H9 (cell line): ENCODE measurements at regions not wholly inside any gene's neighbourhood (a gene's known extent, or its start where the extent isn't known, plus 50 kb on each side); places are given as distances from the start of the nearest gene placed in this dataset.

Experiments used
- DNase-seq: peaks from one replicate; pipeline ENCODE4 v3.0.0-alpha.2; 2017
- H2AFZ ChIP-seq: one replicate; pipeline ENCODE4 v1.6.1; 2013; ENCODE audit warnings: mild to moderate bottlenecking, low read length, control low read depth, moderate library complexity
- H2AK5ac ChIP-seq: 2 replicates; pipeline ENCODE4 v1.6.1; 2013; ENCODE audit warnings: low read length, control low read depth, mixed read lengths; ENCODE audit not compliant: insufficient read length
- H2BK120ac ChIP-seq: one replicate; pipeline ENCODE4 v1.6.1; 2013; ENCODE audit warnings: low read depth, mild to moderate bottlenecking, low read length, control low read depth, inconsistent platforms; ENCODE audit not compliant: poor library complexity, severe bottlenecking
- H2BK12ac ChIP-seq: 2 replicates; pipeline ENCODE4 v1.6.1; 2013; ENCODE audit warnings: low read length, control low read depth, mixed read lengths, low read depth; ENCODE audit not compliant: insufficient read length
- H2BK15ac ChIP-seq: 2 replicates; pipeline ENCODE4 v1.6.1; 2013; ENCODE audit warnings: low read depth, low read length, control low read depth
- H2BK20ac ChIP-seq: one replicate; pipeline ENCODE4 v1.6.1; 2013; ENCODE audit warnings: low read depth, mild to moderate bottlenecking, low read length, control low read depth, inconsistent platforms; ENCODE audit not compliant: poor library complexity, severe bottlenecking
- H2BK5ac ChIP-seq: 2 replicates; pipeline ENCODE4 v1.6.1; 2013; ENCODE audit warnings: low read length, control low read depth, mixed read lengths; ENCODE audit not compliant: insufficient read length
- H3K14ac ChIP-seq: 2 replicates; pipeline ENCODE4 v1.6.1; 2013; ENCODE audit warnings: low read length, control low read depth; ENCODE audit not compliant: insufficient read depth
- H3K18ac ChIP-seq: 2 replicates; pipeline ENCODE4 v1.6.1; 2013; ENCODE audit warnings: low read depth, mild to moderate bottlenecking, mixed read lengths, low read length, control low read depth; ENCODE audit not compliant: insufficient read length
- H3K23ac ChIP-seq: 2 replicates; pipeline ENCODE4 v1.6.1; 2013; ENCODE audit warnings: low read length, control low read depth, mixed read lengths, low read depth; ENCODE audit not compliant: insufficient read length
- H3K23me2 ChIP-seq: 2 replicates; pipeline ENCODE4 v1.6.1; 2013; ENCODE audit warnings: low read depth, mild to moderate bottlenecking, mixed read lengths, low read length, control low read depth; ENCODE audit not compliant: insufficient read length, poor library complexity, severe bottlenecking
- H3K27ac ChIP-seq: 2 replicates; pipeline ENCODE4 v1.5.1; 2013; ENCODE audit warnings: low read length, control low read depth, mixed read lengths, low read depth; ENCODE audit not compliant: insufficient read length
- H3K27me3 ChIP-seq: 2 replicates; pipeline ENCODE4 v1.6.1; 2013; ENCODE audit warnings: low read length, control low read depth, inconsistent platforms; ENCODE audit not compliant: insufficient read depth
- H3K4ac ChIP-seq: 2 replicates; pipeline ENCODE4 v1.6.1; 2013; ENCODE audit warnings: low read depth, mild to moderate bottlenecking, control low read depth, inconsistent platforms, low read length, moderate library complexity
- H3K4me1 ChIP-seq: 2 replicates; pipeline ENCODE4 v1.6.1; 2013; ENCODE audit warnings: low read length, control low read depth, inconsistent platforms; ENCODE audit not compliant: insufficient read depth
- H3K4me2 ChIP-seq: 2 replicates; pipeline ENCODE4 v1.6.1; 2013; ENCODE audit warnings: low read length, control low read depth, mixed read lengths; ENCODE audit not compliant: insufficient read length, insufficient read depth
- H3K56ac ChIP-seq: 2 replicates; pipeline ENCODE4 v1.6.1; 2013; ENCODE audit warnings: low read depth, mild to moderate bottlenecking, mixed read lengths, low read length, control low read depth; ENCODE audit not compliant: insufficient read length
- H3K79me1 ChIP-seq: 2 replicates; pipeline ENCODE4 v1.6.1; 2013; ENCODE audit warnings: low read depth, mild to moderate bottlenecking, moderate library complexity, low read length, control low read depth, inconsistent platforms; ENCODE audit not compliant: insufficient read depth, poor library complexity, severe bottlenecking
- H3K79me2 ChIP-seq: 2 replicates; pipeline ENCODE4 v1.6.1; 2013; ENCODE audit warnings: low read length, control low read depth, inconsistent platforms; ENCODE audit not compliant: insufficient read depth
- H3K9ac ChIP-seq: 2 replicates; pipeline ENCODE4 v1.6.1; 2013; ENCODE audit warnings: low read length, control low read depth, mixed read lengths; ENCODE audit not compliant: insufficient read length; ENCODE audit errors: extremely low read depth
- H3K9me3 ChIP-seq: one replicate; pipeline ENCODE4 v1.6.1; 2013; ENCODE audit warnings: low read depth, low read length, inconsistent platforms; ENCODE audit not compliant: control insufficient read depth
- H3T11ph ChIP-seq: one replicate; pipeline ENCODE4 v1.6.1; 2013; ENCODE audit warnings: mild to moderate bottlenecking, low read length, control low read depth, inconsistent platforms
- H4K20me1 ChIP-seq: one replicate; pipeline ENCODE4 v1.6.1; 2013; ENCODE audit not compliant: control insufficient read depth, insufficient read length, insufficient read depth
- H4K5ac ChIP-seq: 2 replicates; pipeline ENCODE4 v1.6.1; 2013; ENCODE audit warnings: low read depth, mild to moderate bottlenecking, mixed read lengths, low read length, control low read depth; ENCODE audit not compliant: insufficient read length
- H4K8ac ChIP-seq: replicated peaks from 2 replicates; pipeline ENCODE4 v1.6.1; 2013; ENCODE audit warnings: low read length, control low read depth, mixed read lengths, low read depth; ENCODE audit not compliant: insufficient read length
- H4K91ac ChIP-seq: 2 replicates; pipeline ENCODE4 v1.6.1; 2013; ENCODE audit warnings: low read depth, mild to moderate bottlenecking, moderate library complexity, mixed read lengths, low read length, control low read depth; ENCODE audit not compliant: insufficient read length
- H3K27ac Mint-ChIP-seq, 3 experiments: 2 replicates in 2 of 3; 3 replicates in 1 of 3; pipeline ENCODE4 v1.8.0; 2020 to 2021; ENCODE audit warnings: mixed read lengths in 3 of 3, mild to moderate bottlenecking in 1 of 3, moderate library complexity in 1 of 3
- H3K27me3 Mint-ChIP-seq: 2 replicates; pipeline ENCODE4 v1.8.0; 2021; ENCODE audit warnings: low read depth, mild to moderate bottlenecking, moderate library complexity, mixed read lengths
- H3K36me3 Mint-ChIP-seq, 3 experiments: 2 replicates in 2 of 3; 3 replicates in 1 of 3; pipeline ENCODE4 v1.8.0; 2020 to 2021; ENCODE audit warnings: low read depth in 3 of 3, mixed read lengths in 3 of 3; ENCODE audit not compliant: insufficient read depth in 1 of 3
- H3K4me1 Mint-ChIP-seq, 2 experiments: 2 replicates each; pipeline ENCODE4 v1.8.0; 2020; ENCODE audit warnings: mixed read lengths in 2 of 2
- H3K4me3 Mint-ChIP-seq, 2 experiments: 2 replicates in 1 of 2; 3 replicates in 1 of 2; pipeline ENCODE4 v1.8.0; 2020 to 2021; ENCODE audit warnings: mild to moderate bottlenecking in 2 of 2, mixed read lengths in 2 of 2, moderate library complexity in 1 of 2
- H3K9me3 Mint-ChIP-seq, 2 experiments: 2 replicates in 1 of 2; 3 replicates in 1 of 2; pipeline ENCODE4 v1.8.0; 2020; ENCODE audit warnings: mild to moderate bottlenecking in 2 of 2, mixed read lengths in 2 of 2, moderate library complexity in 1 of 2
- WGBS: extraction: QIAGEN DNeasy Blood & Tissue Kit; methylation state at CpG from one replicate; pipeline ENCODE4 v1.1.7; 2013; ENCODE audit warnings: missing lambda C conversion rate, low lambda C conversion rate, mixed read lengths; ENCODE audit not compliant: insufficient read length; ENCODE audit errors: extremely low coverage; 5-methylcytosine and 5-hydroxymethylcytosine counted together
- TF ChIP-seq, protein P1 (sequence below): fragments of 200-600 bp; sonication (generic); conservative IDR thresholded peaks from 3 replicates; pipeline ENCODE4 v1.8.0; 2021; ENCODE audit warnings: antibody characterized with exemption, mild to moderate bottlenecking

DNA sequence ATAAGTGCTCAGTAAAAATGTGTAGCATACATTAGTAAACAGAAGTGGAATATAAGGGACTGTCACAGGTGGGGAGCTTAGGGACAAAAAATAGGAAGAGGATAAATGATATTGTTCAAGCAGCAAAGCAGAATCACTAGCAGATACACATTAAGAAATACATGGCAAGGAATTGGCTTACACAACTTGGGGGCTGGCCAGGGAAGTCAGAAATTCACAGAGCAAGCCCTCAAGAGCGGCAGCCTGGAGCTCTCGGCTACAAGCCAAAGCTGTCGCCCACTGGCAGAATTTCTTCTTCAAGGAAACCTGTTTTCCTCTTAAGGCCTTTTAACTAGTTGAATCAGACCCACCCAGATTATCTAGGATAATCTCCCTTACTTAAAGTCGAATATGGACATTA is 73.0 kb upstream of the SMIM23 start:
- no peak overlapping the region for H3K4me3 Mint-ChIP-seq
- no peaks in the 10 kb centered on the region for H3K4me1 ChIP-seq
- peaks cover 2 to 14% of the 10 kb centered on the region in 2 experiments; a peak in 3 of 4 replicates for H3K4me1 Mint-ChIP-seq
- TF ChIP-seq, protein P1, sequence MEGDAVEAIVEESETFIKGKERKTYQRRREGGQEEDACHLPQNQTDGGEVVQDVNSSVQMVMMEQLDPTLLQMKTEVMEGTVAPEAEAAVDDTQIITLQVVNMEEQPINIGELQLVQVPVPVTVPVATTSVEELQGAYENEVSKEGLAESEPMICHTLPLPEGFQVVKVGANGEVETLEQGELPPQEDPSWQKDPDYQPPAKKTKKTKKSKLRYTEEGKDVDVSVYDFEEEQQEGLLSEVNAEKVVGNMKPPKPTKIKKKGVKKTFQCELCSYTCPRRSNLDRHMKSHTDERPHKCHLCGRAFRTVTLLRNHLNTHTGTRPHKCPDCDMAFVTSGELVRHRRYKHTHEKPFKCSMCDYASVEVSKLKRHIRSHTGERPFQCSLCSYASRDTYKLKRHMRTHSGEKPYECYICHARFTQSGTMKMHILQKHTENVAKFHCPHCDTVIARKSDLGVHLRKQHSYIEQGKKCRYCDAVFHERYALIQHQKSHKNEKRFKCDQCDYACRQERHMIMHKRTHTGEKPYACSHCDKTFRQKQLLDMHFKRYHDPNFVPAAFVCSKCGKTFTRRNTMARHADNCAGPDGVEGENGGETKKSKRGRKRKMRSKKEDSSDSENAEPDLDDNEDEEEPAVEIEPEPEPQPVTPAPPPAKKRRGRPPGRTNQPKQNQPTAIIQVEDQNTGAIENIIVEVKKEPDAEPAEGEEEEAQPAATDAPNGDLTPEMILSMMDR: no peak
- no peaks in the 10 kb centered on the region for H3K27me3 ChIP-seq
- no peak overlapping the region for H3K4ac ChIP-seq
- H3K27ac Mint-ChIP-seq: no peak overlapping the region
- no peak overlapping the region for H4K5ac ChIP-seq
- no peak overlapping the region for H2BK5ac ChIP-seq
- no peak overlapping the region for H2AFZ ChIP-seq
- H3K36me3 Mint-ChIP-seq: no peaks in the 10 kb centered on the region
- H4K8ac ChIP-seq: no peak overlapping the region
- no peaks in the 10 kb centered on the region for H4K20me1 ChIP-seq
- no peaks in the 10 kb centered on the region for H3K9me3 ChIP-seq
- H2BK12ac ChIP-seq: no peak overlapping the region
- no peak overlapping the region for H4K91ac ChIP-seq
- H3K56ac ChIP-seq: no peak overlapping the region
- peaks cover 7% of the 10 kb centered on the region for H3K27me3 Mint-ChIP-seq
- no peak overlapping the region for H3K18ac ChIP-seq
- H3K79me2 ChIP-seq: no peaks in the 10 kb centered on the region
- H3K23ac ChIP-seq: no peak overlapping the region
- H3K23me2 ChIP-seq: no peaks in the 10 kb centered on the region
- no peak overlapping the region for H2BK120ac ChIP-seq
- H3K79me1 ChIP-seq: no peaks in the 10 kb centered on the region
- H3K9me3 Mint-ChIP-seq: peaks cover 0 to 2% of the 10 kb centered on the region in 2 experiments; a peak in 3 of 5 replicates
- H3K4me2 ChIP-seq: no peak overlapping the region
- no peak overlapping the region for H3T11ph ChIP-seq
- H2BK20ac ChIP-seq: no peak overlapping the region
- no peak overlapping the region for H3K27ac ChIP-seq
- H3K14ac ChIP-seq: no peak overlapping the region
- WGBS: no CpG with 5 or more reads among the region's 4 CpGs
- no peak overlapping the region for H3K9ac ChIP-seq
- H2AK5ac ChIP-seq: no peak overlapping the region
- DNase-seq: no peak
- no peak overlapping the region for H2BK15ac ChIP-seq
